Fibroblast of skin of left biceps (primary cell): ENCODE measurements at regions not wholly inside any gene's neighbourhood (a gene's known extent, or its start where the extent isn't known, plus 50 kb on each side); places are given as distances from the start of the nearest gene placed in this dataset.

Experiments
- DNase-seq, 2 experiments: peaks; one replicate each; pipeline ENCODE4 v3.0.0-alpha.2; 2013; ENCODE audit warnings: low read depth in 2 of 2

DNA sequence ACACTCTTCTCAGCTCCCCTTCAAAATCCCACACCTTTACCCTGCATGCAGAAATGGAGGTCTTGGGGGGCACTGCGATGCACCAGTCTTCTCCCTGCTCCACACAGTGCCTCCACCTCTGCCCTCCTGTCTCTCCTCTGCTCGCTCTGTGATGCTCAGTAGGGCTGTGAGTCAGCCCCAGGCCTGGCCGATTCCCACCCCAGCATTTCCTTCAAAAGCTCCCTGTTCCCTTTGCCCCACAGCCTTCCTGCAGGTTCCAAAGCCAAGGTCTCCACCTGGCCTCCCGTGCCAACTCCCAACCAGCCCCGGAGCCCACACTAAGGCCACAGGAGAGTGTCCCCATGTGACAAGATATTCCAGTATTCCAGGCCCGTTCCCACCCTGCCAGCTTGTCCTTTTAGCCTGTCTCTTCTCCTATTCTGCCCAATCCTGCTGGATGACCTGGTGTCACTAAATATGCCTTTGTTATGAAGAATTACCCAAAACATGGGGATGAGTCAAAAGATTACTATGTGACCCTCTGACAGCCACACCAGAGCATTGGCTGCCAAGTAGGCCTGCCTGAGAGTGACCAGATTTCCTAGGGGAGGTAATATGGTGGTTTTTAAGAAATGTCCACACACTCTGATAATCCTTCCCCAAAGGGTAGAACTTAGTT is 118.9 kb upstream of the NXT1 start:
- no peak for DNase-seq

DNA sequence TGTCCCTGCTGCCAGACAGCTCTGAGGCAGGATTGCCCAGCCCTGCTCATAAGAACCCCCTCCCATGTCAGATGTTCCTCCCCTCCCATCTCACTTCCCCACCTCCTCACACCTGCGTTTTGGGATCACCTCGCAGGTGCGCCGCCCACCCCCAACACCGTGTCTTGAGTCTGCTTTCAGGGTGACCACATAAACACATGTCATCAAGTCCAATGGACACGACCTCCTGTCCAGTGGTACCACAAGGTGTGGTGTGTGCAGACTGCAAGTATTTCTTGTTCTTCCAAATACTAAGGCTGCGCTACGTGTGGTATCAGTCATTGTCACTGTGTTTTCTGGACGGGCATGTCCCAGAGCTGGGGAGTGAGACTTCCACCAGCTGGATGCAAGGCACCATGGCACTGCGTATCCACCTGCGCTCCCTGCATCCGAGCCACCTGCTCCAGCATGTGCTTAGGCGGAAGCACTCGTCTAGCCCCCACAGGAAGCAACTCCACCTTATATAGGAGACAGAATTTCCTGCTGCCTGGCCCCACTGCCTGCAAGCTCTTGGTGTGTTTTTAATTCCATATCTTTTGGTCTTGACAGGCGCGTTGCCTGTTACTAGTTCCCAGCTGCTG is 119.7 kb upstream of the NXT1 start:
- no peak for DNase-seq

DNA sequence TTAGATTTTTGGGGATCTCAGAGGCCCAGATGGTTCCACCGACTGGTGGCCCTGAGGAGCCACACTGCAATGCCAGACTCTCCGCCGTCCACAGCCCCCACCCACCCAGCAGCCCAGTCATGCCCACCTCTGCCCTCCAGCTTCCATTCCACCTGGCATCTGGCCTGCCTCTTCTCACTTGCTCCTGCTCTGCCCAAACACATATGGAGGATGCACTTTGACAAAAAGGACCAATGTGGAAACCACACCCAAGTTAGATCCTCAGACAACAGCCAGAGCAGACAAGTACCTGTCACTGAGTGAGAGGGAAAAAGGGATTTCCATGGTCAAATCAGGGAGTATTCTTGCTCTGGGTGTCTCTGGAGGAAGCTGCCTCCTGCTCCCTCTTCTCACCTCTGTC is 120.6 kb upstream of the NXT1 start:
- no peak for DNase-seq

- DNase-seq: peak in 1 of 2 experiments; percentile 7
Measured at GRCh38 chr20:23228912-23229311, 121.7 kb upstream of the NXT1 start.

- DNase-seq: no peak
Measured at GRCh38 chr20:23227976-23228375, 122.6 kb upstream of the NXT1 start.

- DNase-seq: no peak
Measured at GRCh38 chr20:23227274-23227673, 123.3 kb upstream of the NXT1 start.

- DNase-seq: no peak
Measured at GRCh38 chr20:23226612-23227265, 123.9 kb upstream of the NXT1 start.

DNA sequence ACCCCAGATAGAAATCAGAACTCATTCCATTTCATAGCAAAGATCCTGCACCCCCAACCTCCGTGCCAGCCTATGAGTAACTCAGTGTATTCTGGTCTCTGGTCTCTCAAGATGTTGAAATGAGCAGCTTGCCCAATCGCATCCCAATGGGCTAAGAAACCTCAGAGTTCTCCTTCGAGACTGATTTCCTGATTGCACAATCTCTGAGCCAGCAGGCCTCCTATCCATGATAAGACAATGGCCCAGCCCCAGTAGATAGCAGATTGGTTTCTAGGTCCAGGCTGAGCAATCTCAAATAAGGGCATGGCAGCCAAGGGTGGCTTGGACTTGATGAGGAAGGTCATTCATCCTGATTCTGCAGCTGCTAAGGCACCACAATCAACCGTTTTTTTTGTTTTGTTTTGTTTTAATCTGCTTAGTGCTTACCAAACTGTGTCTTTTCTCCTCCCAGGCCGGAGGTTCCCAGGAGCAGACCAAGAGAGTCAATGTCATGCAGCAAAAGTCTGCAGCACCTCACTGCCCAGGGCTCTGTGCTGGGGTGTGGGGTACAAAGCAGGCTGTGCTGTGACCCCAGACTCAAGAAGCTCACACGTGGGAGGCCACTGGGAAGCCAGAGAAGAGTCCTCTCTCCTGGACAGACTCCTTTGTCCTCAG is 125.1 kb upstream of the NXT1 start:
- DNase-seq: peak; percentile 33 to 42

DNA sequence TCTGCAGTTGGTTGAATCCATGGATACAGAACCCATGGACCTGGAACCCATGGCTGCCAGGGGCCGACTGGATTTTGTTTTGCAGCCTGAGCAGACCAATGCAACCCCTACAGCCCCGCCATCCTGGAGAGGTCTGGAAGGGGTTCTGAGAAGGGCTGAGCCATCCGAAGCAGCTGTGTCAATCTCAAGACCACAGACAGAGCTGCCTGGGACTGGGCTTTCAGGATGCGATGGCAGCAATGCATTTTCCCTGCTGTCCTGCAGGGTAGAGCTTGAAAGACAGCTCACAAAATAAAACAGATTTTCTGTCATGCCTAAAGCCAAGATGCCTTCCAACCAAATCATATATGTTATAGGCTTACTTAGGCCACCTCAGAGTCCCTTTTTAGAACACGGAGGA is 125.8 kb upstream of the NXT1 start:
- DNase-seq: no peak

DNA sequence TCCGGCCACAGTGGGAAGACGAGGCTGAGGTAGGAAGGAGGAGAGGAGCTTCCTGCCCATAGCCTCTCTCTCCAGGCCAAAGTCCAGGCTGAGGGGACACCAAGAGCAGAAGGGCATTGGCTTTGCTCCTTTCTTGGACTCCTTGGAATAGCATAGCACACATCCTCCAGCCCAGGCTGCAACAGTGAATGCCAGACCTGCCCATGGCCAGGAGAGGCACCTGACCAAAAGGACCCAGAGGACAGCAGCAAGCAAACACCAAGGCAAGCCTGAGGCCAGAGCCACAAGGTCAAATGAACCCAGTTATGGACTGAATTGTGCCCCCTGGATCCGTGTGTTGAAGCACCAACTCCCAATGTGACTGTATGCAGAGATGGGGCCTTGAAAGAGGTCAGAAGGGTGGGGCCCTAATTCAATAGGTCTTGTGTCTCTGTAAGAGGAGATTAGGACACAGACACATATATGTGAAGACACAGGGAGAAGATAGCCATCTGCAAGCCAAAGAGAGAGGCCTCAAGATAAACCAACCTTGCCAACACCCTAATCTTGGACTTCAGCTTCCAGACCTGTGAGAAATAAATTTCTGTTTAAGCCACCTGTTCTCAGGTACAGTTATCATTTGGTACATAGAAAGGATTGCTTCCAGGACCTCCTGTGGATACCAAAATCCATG is 126.5 kb upstream of the NXT1 start:
- no peak for DNase-seq

GRCh38 chr20:23222531-23223200 is 127.9 kb upstream of the NXT1 start:
- DNase-seq: no peak

DNA sequence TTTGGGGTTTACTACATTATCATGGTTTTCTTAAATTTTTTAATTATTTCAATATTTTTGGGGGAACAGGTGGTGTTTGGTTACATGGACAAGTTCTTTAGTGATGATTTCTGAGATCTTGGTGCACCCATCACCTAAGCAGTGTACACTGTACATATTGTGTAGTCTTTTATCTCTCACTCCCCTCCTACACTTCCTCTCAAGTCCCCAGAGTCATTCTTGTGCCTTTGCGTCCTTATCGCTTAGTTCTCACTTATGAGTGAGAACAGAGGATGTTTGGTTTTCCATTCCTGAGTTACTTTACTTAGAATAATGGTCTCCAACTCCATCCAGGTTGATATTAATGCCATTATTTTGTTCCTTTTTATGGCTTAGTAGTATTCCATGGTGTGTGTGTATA is 130.9 kb upstream of the CD93 start:
- no peak for DNase-seq

GRCh38 chr20:23215344-23215995 is 129.3 kb upstream of the CD93 start:
- no peak for DNase-seq

DNA sequence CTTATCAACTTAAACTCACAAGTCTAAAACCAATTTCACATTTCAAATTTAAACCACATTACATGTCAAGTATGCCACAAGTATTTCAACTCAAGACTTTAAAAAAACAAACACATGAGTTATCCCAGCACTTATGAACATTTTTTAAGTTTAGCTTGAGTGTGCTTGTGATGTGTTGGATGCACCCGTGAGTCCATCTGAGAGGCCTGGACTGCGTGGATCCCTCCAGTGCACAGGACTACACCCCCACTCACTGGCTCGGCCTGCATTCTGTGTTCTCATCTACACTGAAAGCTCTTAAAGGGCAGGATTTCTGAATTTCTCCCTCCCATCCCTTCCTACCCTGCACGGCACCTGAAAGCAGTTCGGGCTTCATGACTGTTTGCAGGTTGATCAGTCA is 128.8 kb upstream of the CD93 start:
- no peak for DNase-seq

DNA sequence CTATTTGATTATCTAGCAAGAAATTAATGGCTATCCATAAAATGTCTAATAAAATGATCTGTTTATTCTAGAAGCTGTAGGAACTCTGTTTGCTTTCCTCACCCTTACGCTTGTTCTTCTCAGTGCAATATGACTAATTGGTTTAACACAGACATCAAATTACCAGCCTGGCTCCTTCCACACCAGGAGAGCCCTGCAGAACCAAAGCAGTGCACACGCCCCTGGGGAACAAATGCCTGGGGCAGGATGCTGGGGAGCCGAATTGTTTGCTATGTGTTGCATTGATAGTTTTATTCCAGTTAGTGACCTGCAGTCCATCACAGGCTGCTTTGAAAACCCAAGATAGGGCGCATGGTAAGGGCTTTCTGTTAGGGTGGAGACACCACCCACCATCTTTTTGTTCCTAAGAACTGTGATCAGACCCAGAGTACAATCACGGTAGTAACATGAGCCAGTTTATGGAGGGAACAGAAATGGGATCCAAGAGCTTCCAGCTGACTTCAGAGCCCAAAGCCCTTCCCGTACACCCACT is 126.4 kb upstream of the CD93 start:
- DNase-seq: no peak

DNA sequence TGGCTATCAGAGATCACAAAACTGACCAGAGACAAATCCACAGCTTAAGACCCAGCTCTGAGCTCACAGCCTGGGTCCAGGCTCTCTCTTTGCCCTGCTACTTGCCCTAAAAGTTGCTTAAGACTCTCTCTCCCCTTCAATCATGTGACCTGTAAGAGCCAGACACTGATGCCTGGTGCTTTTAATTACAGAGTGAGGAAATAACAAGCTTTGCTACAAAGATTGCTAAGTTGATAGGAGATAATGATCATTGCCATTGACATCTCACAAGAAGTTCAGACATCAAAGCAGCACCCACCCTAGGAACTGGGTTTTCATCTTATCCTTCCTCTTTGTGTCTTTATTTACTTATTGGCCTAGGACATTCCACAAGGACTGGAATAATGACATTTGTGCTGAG is 125.9 kb upstream of the CD93 start:
- no peak for DNase-seq

GRCh38 chr20:23211164-23211563 is 125.0 kb upstream of the CD93 start:
- no peak for DNase-seq

DNA sequence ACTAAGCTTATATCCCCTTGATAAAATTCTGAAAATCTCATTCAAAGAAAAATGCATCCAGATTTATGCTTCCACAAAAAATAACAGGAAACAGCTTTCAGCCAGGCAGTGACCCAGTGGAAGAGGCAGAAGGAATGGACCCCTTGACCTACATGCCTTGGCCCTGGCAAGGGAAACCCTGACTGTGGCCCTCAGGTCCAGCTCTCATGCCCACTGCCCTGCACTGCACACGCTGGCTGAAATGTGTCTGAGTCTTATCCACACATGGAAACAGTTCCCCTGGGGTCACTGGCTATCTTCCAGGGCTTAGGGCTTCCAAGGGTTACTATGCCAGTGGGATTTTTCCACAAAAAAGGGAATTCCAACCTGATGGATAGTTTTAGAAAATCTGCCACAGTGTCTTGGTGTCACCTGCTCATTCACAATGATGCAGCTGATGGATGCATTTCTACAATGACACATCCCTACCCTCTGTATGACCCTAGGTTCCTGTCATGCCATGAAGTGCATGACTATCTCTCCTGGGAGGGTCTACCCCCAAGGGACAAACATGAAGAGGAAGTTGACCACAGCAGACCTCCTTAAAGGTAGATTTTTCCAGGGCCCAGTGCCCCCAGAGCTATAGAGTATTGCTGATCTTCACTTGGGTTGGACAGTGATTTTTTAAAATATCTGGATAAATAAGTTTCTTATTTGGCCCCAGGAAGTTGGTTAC is 121.9 kb upstream of the CD93 start:
- no peak for DNase-seq

DNA sequence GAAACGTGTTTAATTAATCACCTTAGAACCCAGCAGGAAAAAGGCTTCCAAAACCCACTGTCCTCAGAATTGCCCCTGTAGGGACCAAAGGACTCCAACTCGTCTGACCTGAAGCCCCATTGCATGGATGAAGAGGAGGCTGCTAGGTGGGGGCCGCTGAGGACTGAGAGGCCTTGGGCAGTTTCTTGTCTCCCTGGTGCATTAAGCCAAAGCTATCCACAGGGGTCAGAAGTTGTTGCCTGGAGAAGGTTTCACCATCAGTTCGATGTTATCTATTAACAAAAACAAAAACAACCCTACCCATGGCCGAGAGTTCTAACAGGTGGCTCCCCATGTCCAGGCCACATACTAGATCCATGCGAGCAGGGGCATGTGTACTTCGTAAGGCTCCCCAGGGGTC is 120.9 kb upstream of the CD93 start:
- DNase-seq: no peak

GRCh38 chr20:23206061-23206460 is 119.9 kb upstream of the CD93 start:
- no peak for DNase-seq
